ENCODE measurements at regions not wholly inside any gene's neighbourhood (a gene's known extent, or its start where the extent isn't known, plus 50 kb on each side); places are given as distances from the start of the nearest gene placed in this dataset.

DNA sequence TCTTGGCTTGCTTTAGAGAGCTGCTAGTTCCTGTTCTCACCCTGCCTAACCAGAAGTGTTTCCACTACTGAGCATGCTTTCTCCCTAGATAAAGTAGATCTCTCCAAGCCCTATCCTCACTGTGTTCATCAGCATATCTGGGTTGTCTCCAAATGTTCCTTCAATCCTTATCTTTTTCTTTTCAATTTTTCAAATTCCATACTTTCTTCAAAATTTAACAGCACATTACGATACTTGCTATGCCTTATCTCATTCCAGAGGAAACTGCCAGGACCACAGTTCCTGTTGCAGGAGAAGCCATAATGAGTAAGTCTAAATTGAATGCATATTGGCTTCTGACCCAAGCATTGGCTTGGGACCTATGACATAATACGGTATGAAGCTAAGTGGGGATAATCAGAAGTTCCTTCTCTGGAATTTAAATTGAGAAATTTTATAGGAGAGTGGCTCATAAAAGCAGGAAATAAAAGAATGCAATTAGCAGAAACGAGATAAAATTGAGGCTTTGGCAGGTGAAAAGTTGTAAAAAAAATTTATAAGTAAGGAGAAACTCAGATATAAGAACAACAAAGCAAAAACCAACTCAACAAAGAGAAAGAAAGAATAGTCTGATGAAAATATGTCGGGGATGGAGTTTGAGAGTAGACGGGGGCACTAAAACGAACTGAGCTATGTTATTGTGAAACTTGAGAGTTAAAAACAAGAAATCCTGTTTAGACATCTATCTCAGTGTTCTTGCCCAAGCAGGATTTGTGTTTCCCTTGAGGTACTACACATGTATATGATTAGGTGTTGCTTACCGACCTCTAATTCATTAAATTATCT lies 631.7 kb upstream of the CCDC54 start:
- DNase-seq (ENCODE audit: extremely low spot score, insufficient read length, low read depth) (no peak), FAIRE-seq (no peak)

DNA sequence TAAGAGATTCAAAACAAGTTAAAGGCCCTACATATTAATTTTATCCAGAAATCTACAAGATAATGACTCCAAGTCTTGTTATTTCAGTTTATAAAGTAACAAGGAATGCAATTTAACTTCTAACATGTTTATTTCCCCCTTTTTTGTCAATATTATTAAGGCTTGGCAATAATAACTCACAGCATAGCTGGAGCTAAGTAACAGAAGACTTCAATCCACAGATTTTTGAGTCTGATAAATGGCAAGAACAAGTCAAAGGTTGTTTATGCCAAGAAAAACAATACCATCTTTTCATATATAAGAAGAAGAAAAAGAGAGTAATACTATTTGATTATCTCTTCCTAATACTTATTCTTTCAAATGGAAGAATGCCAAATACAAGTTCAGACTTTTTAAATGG lies 631.0 kb upstream of the CCDC54 start:
- FAIRE-seq = no peak

DNA sequence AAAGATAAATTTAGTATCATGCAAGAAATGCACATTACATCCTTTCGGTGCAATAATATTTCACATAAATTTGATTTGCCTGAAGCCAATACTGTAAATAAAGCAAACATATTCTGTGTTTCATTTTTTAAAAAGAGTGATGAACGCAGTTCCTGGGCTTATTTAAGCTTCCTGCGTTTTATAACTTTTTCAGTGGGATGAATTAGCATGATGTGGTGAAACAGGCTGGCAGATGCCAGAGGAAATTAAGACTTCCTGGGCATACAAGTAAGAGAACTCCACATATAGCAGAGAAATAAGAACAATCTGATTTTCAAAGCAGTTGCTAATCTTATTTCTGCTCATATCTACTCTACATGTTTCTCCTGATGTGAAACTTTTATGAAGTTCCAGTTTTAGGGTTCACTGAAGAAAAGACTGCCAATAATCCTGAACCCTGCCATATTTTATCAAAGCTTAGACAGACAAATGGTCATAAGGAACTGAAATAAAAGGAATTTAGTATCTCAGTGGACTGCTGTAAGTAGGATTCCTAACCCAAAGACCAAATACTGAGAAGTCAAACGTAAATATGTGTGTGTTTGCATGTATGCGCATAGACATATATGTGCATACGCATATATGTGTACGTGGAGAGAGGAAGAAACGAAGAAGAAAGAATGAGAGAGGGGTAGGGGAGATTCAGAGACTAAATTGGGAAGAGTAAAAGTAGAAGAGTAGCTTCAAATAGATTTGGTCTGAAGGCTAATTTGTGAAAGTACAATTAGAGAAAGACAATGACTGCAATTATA lies 628.6 kb upstream of the CCDC54 start:
- DNase-seq (ENCODE audit: extremely low spot score, insufficient read length, low read depth) (no peak), FAIRE-seq (no peak)

More for the DNA sequence above, 631.0 kb upstream of the CCDC54 start:
- no peak for DNase-seq (ENCODE audit: extremely low spot score, insufficient read length, low read depth)

DNA sequence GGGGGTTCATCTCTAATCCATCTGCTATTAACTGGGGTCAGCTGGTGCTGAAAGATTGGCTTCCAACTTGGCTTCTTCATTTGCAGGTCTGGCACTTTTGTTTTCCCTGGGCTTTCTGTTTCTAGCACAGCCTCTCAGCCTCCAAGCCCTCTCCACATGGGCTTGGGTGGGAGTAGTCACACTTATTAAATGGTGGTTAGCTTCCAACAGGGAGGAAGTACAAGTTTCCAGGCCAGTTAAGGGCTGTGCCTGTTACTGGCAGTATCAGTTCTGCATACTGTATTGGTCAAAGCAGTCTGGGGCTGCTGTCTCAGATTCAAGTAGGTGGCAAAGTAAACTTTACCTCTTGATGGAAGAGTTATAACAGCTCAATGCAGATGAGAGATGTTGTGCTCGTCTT lies 627.1 kb upstream of the CCDC54 start:
- no peak for FAIRE-seq
- DNase-seq (ENCODE audit: extremely low spot score, insufficient read length, low read depth) = no peak

DNA sequence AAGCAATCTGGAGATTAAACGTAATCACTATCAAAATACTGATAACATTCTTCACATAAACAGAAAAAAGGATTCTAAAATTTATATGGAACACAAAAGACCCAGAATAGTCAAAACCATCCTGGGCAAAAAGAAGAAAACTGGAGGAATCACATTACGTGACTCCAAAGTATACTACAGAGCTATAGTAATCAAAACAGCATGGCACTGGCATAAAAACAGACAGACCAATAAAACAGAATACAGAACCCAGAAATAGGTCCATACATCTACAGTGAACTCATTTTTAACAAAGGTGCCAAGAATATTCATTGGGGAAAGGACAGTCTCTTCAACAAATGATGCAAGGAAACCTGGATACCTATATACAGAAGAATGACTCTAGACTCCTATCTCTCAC lies 621.9 kb upstream of the CCDC54 start:
- DNase-seq (ENCODE audit: extremely low spot score, insufficient read length, low read depth) (no peak), FAIRE-seq (no peak)

DNA sequence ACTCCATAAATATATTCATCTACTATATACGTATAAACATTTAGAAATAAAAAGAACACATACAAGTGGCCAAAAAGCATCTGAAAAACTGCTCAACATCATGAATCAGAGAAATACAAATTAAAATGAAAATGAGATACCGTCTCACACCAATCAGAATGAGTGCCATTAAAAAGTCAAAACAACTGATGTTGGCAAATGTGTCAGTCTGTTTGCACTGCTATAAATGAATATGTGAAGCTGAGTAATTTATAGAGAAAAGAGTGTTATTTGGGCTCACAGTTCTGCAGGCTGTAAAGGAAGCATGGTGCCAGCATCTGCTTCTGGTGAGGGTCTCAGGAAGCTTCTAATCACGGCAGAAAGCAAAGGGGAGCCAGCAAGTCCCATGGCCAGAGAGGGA lies 620.3 kb upstream of the CCDC54 start:
- FAIRE-seq (no peak), DNase-seq (ENCODE audit: extremely low spot score, insufficient read length, low read depth) (no peak)

DNA sequence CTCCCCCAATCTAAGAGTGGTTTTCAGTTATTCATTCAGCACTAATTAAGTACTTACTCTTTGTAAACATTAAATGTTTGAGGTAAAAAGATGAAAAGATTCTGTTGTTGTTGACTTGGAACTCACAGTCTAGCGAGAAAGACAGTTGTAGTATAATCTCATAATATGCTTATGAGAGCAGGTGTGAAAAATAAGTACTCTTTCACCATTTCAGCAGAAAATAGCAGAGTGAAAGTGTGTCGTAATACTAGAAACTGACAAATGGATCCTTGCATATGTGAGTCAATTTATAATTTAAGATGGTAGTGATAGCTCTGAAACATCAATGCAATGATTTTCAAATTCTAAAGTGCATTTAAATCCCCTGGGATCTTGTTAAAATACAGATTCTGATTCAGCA lies 618.8 kb upstream of the CCDC54 start:
- DNase-seq (ENCODE audit: extremely low spot score, insufficient read length, low read depth) = no peak
- FAIRE-seq = no peak

DNA sequence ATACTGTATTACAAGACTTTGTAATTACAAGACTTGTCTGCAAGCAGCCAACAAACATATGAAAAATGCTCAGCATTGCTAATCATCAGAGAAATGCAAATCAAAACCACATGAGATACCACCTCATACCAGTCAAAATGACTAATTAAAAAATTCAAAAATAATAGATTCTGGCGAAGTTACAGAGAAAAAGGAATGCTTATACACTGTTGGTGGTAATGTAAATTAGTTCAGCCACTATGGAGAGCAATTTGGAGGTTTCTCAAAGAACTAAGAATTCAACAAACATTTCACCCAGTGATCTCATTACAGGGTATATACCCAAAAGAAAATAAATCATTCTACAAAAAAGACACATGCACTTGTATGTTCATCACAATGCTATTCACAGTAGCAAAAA lies 617.5 kb upstream of the CCDC54 start:
- no peak for FAIRE-seq
- DNase-seq (ENCODE audit: extremely low spot score, insufficient read length, low read depth) = no peak

DNA sequence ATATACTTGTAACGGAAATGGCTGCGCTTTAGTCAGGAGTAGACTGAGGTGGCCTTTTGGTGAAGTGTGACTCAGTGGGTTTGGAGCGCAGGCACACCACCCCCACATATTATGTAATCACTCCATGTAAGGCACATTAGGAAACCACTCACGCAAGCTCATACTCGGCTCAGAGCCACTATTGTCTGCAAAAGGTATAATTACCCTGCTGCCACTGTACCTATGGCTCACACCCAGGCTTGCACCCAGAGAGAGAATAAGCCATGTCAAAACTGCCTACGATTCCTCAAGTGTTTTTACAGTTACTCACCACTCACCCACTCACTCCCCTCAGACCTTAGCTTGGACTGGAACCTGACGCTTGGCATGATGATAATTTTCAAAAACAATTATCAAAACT lies 611.9 kb upstream of the CCDC54 start:
- DNase-seq (ENCODE audit: extremely low spot score, insufficient read length, low read depth) (no peak), FAIRE-seq (no peak)

DNA sequence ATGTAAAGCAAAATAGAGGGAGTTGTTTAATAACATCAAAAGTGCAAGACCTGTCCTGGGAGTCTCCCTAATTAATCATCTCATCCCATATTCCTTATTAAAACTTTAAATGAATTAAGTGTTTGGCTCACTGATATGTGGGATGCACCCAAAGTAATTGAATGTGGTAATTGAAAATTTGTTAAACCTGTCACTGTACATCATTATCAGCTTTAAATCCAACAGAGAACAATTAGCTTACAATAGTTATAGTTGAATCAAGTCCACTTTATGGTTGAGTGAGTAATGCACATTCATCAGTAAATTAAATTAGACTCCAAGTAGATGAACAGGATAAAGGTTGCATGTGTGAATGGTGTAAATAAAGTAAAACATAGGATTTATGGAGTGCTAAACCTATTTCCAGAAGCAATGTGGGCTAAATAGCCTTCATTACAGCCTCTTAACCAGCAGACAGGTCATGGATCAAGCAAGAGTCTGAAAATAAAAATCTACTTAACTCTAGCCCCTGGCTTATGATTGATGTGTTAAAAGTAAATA lies 608.2 kb upstream of the CCDC54 start:
- DNase-seq (ENCODE audit: extremely low spot score, insufficient read length, low read depth) = no peak
- no peak for FAIRE-seq

DNA sequence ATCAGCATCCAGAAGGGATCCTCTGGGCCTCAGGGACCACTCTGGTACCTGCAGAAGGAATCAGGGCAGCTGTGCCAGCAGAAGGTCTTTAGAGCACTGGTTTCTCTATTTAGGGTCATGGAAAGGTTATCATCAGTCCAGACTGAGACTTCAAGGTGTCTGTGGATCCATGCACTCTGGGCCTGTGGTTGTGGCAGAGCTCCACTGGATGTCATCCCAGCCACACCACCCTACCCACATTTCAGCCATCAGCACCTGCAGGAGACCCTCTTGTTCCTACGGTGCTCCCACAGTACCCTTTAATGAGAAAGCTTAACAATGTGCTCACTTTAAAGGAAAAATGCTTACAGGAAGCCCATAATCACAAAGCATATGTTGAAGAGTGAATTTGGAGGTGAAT lies 603.4 kb upstream of the CCDC54 start:
- DNase-seq (ENCODE audit: extremely low spot score, insufficient read length, low read depth) = no peak
- FAIRE-seq = no peak

DNA sequence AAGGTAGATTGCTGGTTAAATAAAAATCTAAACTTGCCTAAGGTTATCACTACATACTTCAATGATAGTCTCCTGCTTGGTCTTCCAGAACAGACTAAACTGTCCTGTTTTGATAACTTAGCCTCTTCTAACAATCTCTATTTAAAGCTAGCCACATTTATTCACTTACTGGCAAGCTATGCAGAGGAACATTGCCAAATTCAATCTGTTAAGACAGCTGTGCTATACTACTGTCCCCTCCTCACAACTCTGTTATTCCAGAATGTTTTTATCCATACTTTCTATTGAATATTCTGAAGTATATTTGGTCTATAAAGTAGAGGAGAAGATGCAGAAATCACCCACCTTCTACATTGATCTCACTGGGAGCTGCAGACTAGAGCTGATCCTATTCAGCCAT lies 594.0 kb upstream of the CCDC54 start:
- FAIRE-seq = no peak

DNA sequence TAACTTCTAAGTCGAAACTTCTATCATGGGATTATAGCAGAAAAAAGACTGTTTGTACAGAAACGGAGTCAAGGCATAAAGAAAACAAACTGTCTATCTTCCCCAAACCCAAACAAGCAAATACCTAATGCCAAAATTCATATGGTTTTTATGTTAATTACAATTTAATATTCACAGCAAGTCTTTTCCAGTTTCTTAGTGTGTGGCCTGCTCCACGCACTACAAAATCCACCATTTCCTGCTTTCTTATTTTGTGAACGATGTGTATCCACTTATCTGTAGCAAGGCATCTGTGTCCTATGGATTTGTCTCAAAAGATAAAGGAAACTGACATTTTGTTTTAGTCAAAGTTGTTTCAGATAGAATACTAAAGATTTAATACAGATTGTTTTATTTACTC lies 588.0 kb upstream of the CCDC54 start:
- no peak for FAIRE-seq

More for the DNA sequence above, 594.0 kb upstream of the CCDC54 start:
- no peak for DNase-seq (ENCODE audit: extremely low spot score, insufficient read length, low read depth)

DNA sequence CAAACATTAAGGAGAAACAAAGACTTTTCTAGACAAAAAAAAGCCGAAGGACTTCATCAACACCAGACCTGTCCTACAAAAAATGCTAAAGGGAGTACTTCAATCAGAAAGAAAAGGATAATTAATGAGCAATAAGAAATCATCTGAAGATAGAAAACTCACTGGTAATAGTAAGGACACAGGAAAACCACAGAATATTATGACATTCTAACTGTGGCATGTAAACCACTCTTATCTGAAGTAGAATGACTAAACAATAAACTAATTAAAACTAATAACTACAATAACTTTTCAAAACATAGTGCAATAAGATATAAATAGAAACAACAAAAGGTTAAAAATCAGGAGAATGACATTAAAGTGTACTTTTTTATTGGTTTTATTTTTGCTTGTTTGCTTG lies 584.5 kb upstream of the CCDC54 start:
- DNase-seq (ENCODE audit: extremely low spot score, insufficient read length, low read depth) (no peak), FAIRE-seq (no peak)

More for the DNA sequence above, 588.0 kb upstream of the CCDC54 start:
- DNase-seq (ENCODE audit: extremely low spot score, insufficient read length, low read depth) = no peak

DNA sequence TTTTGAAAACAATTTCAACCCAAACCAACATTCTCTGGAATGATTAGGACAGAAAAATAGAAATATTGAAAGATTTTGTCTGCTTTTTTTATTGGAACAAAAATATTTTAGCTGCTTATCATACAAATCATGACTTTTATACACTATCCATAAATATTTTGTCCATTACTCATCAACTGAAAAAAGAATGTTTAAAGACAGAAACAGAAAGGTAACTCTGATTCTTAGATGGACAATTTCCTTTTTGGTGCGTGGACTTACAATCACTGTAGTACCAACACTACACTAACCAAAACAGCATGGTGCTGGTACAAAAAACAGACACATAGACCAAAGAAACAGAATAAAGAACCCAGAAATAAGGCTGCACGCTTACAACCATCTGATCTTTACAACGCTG lies 582.8 kb upstream of the CCDC54 start:
- no peak for DNase-seq (ENCODE audit: extremely low spot score, insufficient read length, low read depth)
- no peak for FAIRE-seq

DNA sequence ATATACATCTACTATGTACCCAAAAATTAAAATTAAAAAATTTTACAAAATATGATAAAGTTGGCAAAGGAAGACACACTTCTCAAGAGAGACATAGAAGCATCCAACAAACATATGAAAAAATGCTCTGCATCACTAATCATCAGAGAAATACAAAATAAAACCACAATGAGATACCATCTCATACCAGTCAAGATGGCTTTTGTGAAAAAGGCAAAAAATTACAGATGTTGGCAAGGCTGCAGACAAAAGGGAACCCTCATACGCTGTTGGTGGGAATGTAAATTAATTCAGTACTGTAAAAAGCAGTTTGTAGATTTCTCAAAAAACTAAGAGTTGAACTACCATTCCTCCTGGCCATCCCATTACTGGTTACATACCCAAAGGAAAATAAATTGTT lies 581.7 kb upstream of the CCDC54 start:
- FAIRE-seq (no peak), DNase-seq (ENCODE audit: extremely low spot score, insufficient read length, low read depth) (no peak)

DNA sequence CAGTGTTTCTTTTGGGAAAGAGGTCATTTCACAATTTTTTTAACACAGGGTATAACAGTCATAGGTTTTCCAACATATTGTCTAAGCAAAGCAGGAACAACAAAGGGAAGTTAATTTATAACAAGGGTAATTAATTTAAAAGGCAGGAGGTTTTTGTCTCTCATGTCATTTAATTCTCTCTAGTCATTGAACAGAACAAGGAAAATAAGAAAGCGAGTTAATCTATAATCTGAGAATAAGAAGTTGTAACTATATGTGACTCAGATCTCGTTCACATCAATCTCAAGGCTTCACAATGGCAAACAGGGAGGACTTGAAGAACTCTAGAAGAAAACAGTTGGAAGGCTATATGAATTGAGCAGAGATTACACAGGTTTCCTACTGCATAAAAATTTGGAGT lies 579.8 kb upstream of the CCDC54 start:
- no peak for FAIRE-seq
- DNase-seq (ENCODE audit: extremely low spot score, insufficient read length, low read depth) = no peak

DNA sequence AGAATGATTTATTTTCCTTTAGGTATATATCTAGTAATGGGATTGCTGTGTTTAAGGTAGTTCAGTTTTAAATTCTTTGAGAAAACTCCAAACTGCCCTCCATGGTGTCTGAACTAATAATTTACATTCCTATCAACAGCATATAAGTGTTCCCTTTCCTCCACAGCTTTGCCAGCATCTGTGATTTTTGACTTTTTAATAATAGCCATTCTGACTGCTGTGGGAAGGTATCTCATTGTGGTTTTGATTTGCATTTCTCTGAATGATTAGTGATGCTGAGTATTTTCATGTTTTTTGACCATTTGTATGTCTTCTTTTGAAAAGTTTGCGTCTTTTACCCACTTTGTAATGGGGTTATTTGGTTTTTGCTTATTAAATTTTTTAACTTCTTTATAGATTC lies 571.6 kb upstream of the CCDC54 start:
- DNase-seq (ENCODE audit: extremely low spot score, insufficient read length, low read depth) (no peak), FAIRE-seq (no peak)

DNA sequence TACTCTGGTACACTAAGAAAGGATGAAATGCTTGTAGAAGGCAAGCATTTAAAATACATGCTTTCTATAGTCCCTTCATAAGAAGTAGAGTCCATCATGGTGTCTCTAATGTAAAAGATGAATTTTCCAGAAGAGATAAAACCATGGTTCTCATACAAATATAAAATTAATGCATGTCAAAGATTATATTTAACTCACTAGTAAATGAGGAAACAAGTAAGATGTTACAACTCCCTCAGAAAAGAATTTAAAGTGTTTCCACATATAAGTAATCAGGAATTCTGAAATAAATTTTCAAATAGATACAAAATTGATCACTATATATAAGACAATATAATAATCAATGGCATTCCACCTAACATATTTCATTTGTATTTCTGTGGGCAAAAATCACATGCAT lies 570.3 kb upstream of the CCDC54 start:
- FAIRE-seq (no peak), DNase-seq (ENCODE audit: extremely low spot score, insufficient read length, low read depth) (no peak)

DNA sequence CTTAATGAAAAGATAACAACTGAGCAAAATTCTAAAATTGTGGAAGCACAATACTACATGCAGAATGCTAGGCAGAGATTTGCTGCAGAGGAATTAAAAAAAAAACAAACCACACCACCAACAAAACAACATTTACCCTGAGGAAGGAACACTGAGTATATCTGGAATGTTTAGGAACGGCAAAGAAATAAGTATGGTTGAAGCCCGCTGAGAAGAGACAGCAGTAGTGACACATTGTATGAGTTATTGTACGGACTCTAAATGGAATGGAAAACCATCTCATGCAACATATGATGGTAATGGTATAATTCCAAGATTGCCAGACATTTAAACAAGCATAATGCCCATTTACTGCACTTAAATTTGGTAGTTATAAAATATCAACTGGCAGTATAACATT lies 568.2 kb upstream of the CCDC54 start:
- FAIRE-seq (no peak), DNase-seq (ENCODE audit: extremely low spot score, insufficient read length, low read depth) (no peak)

DNA sequence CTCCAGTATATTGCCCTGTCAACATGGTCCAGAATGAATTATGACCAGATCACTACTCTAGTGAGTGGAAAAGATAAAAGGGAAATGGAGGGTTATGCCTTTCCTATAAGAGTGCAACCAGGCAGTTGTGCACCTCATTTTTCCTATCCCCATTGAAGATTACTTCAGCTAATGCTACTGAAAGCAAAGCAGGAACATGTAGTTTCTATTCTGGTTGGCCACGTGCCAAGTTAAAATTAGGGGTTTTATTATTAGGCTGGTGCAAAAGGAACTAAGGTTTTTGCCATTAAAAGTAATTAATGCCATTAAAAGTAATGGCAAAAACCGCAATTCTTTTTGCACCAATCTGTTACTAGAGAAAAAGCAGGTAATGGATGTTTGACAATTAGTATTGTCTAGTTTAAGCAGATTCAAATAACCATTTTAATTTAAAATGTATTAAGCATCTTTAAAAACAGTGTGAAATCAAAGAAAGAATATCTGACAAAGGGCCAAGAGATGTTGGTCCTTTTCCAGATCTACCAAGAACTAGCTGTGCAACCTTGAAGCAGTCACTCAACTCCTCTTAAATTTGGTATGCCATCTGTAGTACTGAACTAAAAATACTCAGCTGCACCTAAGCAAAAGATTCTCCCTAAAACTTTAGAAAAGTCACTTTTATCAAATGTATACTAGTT lies 567.5 kb upstream of the CCDC54 start:
- DNase-seq (ENCODE audit: extremely low spot score, insufficient read length, low read depth) (no peak), FAIRE-seq (no peak)
